Esophagus muscularis mucosa (tissue), 4 donors: ENCODE measurements at regions not wholly inside any gene's neighbourhood (a gene's known extent, or its start where the extent isn't known, plus 50 kb on each side); places are given as distances from the start of the nearest gene placed in this dataset.

Experiments used
- DNase-seq: peaks from one replicate; pipeline ENCODE4 v3.0.0-alpha.2; 2017; ENCODE audit errors: extremely low spot score
- H3K27ac ChIP-seq, 4 donors: fragments of 200-600 bp; sonication (generic); replicated peaks in 1 of 4; 1 replicate in 3 of 4; 2 replicates in 1 of 4; pipeline ENCODE4 v1.5.1; 2016 to 2019; ENCODE audit warnings: mild to moderate bottlenecking in 1 of 4
- H3K27me3 ChIP-seq, 4 donors: fragments of 200-600 bp; sonication (generic); one replicate each; pipeline versions ENCODE4 v1.5.1 to v1.6.0; 2016 to 2019
- H3K36me3 ChIP-seq, 4 donors: fragments of 200-600 bp; sonication (generic); one replicate each; pipeline ENCODE4 v1.5.1; 2016 to 2019
- H3K4me1 ChIP-seq, 4 donors: fragments of 200-600 bp; sonication (generic); one replicate each; pipeline ENCODE4 v1.5.1; 2016 to 2019
- H3K4me3 ChIP-seq, 4 donors: fragments of 200-600 bp; sonication (generic); 1 replicate in 2 of 4; 2 replicates in 2 of 4; pipeline ENCODE4 v1.5.1; 2016 to 2019; ENCODE audit warnings: mild to moderate bottlenecking in 4 of 4, moderate library complexity in 1 of 4
- H3K9me3 ChIP-seq, 4 donors: fragments of 200-600 bp; sonication (generic); 1 replicate in 3 of 4; 2 replicates in 1 of 4; pipeline ENCODE4 v1.5.1; 2016 to 2019
- CTCF ChIP-seq, 3 experiments: fragments of 200-600 bp in 2 of 3; fragments of 450-650 bp in 1 of 3; sonication (generic) in 2 of 3; IDR thresholded peaks; one replicate each; pipeline ENCODE4 v1.5.1; 2017 to 2019; ENCODE audit warnings: antibody characterized with exemption in 3 of 3, mild to moderate bottlenecking in 2 of 3, moderate library complexity in 1 of 3
- EP300 ChIP-seq: sonication (generic); formaldehyde crosslinking; IDR thresholded peaks from one replicate; pipeline ENCODE4 v1.6.1; 2017; ENCODE audit warnings: antibody characterized with exemption
- POLR2A ChIP-seq: fragments of 450-650 bp; IDR thresholded peaks from one replicate; pipeline ENCODE4 v1.6.1; 2017; ENCODE audit warnings: antibody characterized with exemption, moderate library complexity, mild to moderate bottlenecking, low read depth
- POLR2AphosphoS5 ChIP-seq, 2 donors: sonication (generic); formaldehyde crosslinking; IDR thresholded peaks; one replicate each; pipeline ENCODE4 v1.6.1; 2017; ENCODE audit warnings: antibody characterized with exemption in 2 of 2
- WGBS: methylation state at CpG from one replicate; pipeline ENCODE4 v1.1.5; 2018; 5-methylcytosine and 5-hydroxymethylcytosine counted together
- intact Hi-C: fragments of 100-400 bp; cut with DNase I; formaldehyde crosslinking; loops from one replicate; pipeline ENCODE4 v1.15.1; 2023

GRCh38 chr16:86151239-86151851 lies 252.4 kb downstream of the IRF8 start:
- H3K27ac ChIP-seq, result peak overlapping the region; percentile 89 to 91 (median 90)
- intact Hi-C loops, result no loop called here
- WGBS, result 30% methylated on average over 10 of the region's 22 CpGs
- no peaks in the 10 kb centered on the region for H3K36me3 ChIP-seq
- TF ChIP-seq POLR2AphosphoS5 (IDR thresholded peaks at IDR 0.05) (peak; percentile 39 to 44), POLR2A (no peak)
- no peak for DNase-seq
- no peaks in the 10 kb centered on the region for H3K27me3 ChIP-seq
- H3K4me1 ChIP-seq, result peaks cover 5 to 31% (median 29%) of the 10 kb centered on the region in 4 donors
- H3K9me3 ChIP-seq, result no peaks in the 10 kb centered on the region
- H3K4me3 ChIP-seq, result peak overlapping the region in 2 of 4 donors; percentile 20 to 22

GRCh38 chr16:86156155-86156554 lies 257.2 kb downstream of the IRF8 start:
- DNase-seq, result no peak
- intact Hi-C loops, result no loop called here
- no peaks in the 10 kb centered on the region for H3K36me3 ChIP-seq
- H3K27ac ChIP-seq, result no peak overlapping the region
- no peaks in the 10 kb centered on the region for H3K9me3 ChIP-seq
- WGBS, result 68% methylated on average over 3 of the region's 3 CpGs
- H3K27me3 ChIP-seq, result no peaks in the 10 kb centered on the region
- TF ChIP-seq POLR2A (no peak), EP300 (no peak), CTCF (IDR thresholded peaks at IDR 0.05) (no peak), POLR2AphosphoS5 (IDR thresholded peaks at IDR 0.05) (no peak)
- H3K4me1 ChIP-seq, result peaks cover 5 to 41% (median 35%) of the 10 kb centered on the region in 4 donors
- H3K4me3 ChIP-seq, result no peak overlapping the region

- intact Hi-C loops, result no loop called here
- no peak overlapping the region for H3K27ac ChIP-seq
- peaks cover 0 to 25% (median 19%) of the 10 kb centered on the region in 4 donors for H3K4me1 ChIP-seq
- no peaks in the 10 kb centered on the region for H3K36me3 ChIP-seq
- H3K27me3 ChIP-seq, result no peaks in the 10 kb centered on the region
- no peak for DNase-seq
- 53% methylated on average over 6 of the region's 6 CpGs for WGBS
- TF ChIP-seq POLR2A (no peak), POLR2AphosphoS5 (IDR thresholded peaks at IDR 0.05) (no peak), CTCF (IDR thresholded peaks at IDR 0.05) (no peak), EP300 (no peak)
- H3K9me3 ChIP-seq, result no peaks in the 10 kb centered on the region
- H3K4me3 ChIP-seq, result no peak overlapping the region
Measured at GRCh38 chr16:86157616-86158247, 258.8 kb downstream of the IRF8 start.

GRCh38 chr16:86158688-86159360 lies 259.9 kb downstream of the IRF8 start:
- no peak for DNase-seq
- no peak for TF ChIP-seq POLR2AphosphoS5 (IDR thresholded peaks at IDR 0.05)
- peak in 2 of 3 experiments; percentile 26 for TF ChIP-seq CTCF (IDR thresholded peaks at IDR 0.05)
- Histone ChIP-seq H3K4me1 (peaks cover 0 to 20% (median 14%) of the 10 kb centered on the region in 4 donors), H3K36me3 (no peaks in the 10 kb centered on the region), H3K27me3 (no peaks in the 10 kb centered on the region), H3K27ac (no peak overlapping the region), H3K4me3 (no peak overlapping the region), H3K9me3 (no peaks in the 10 kb centered on the region)
- WGBS, result 58% methylated on average over 10 of the region's 10 CpGs
- intact Hi-C loops, result no loop called here

- Histone ChIP-seq H3K36me3 (no peaks in the 10 kb centered on the region), H3K27ac (no peak overlapping the region), H3K4me1 (no peaks in the 10 kb centered on the region), H3K9me3 (peaks cover 0 to 20% (median 14%) of the 10 kb centered on the region in 4 donors), H3K4me3 (no peak overlapping the region), H3K27me3 (no peaks in the 10 kb centered on the region)
- WGBS, result 87% methylated on average over 2 of the region's 2 CpGs
- TF ChIP-seq POLR2A, result no peak
- TF ChIP-seq CTCF (IDR thresholded peaks at IDR 0.05), result no peak
- no peak for TF ChIP-seq POLR2AphosphoS5 (IDR thresholded peaks at IDR 0.05)
- TF ChIP-seq EP300, result no peak
- no peak for DNase-seq
- intact Hi-C loops, result no loop called here
Measured at GRCh38 chr16:86165479-86165878, 266.5 kb downstream of the IRF8 start.
